HG03066 (cell line): ENCODE measurements at regions not wholly inside any gene's neighbourhood (a gene's known extent, or its start where the extent isn't known, plus 50 kb on each side); places are given as distances from the start of the nearest gene placed in this dataset.
"Not testable (repeated sequence)": the region's sequence is repeated elsewhere in the genome, so short reads cannot be mapped to it uniquely, and the experiment has no call there.

Experiments used
- ATAC-seq: cut with Tn5 transposase; IDR thresholded peaks from one replicate; pipeline ENCODE4 v1.9.1; 2021; ENCODE audit warnings: low read depth; ENCODE audit not compliant: unreplicated experiment

- no peak for ATAC-seq
Measured at GRCh38 chr10:78462726-78463228, 429.1 kb downstream of the RPS24 start.

- ATAC-seq, result no peak
Measured at GRCh38 chr10:78464118-78464855, 430.6 kb downstream of the RPS24 start.

- ATAC-seq, result no peak
Measured at GRCh38 chr10:78464856-78465267, 431.2 kb downstream of the RPS24 start.

GRCh38 chr10:78465431-78465830, 431.8 kb downstream of the RPS24 start:
- no peak for ATAC-seq

GRCh38 chr10:78467496-78468106, 433.9 kb downstream of the RPS24 start:
- no peak for ATAC-seq

- ATAC-seq, result not testable (repeated sequence)
Measured at GRCh38 chr10:78468731-78469130, 435.1 kb downstream of the RPS24 start.

- no peak for ATAC-seq
Measured at GRCh38 chr10:78470267-78471103, 436.8 kb downstream of the RPS24 start.

- ATAC-seq, result no peak
Measured at GRCh38 chr10:78471326-78471722, 437.7 kb downstream of the RPS24 start.

GRCh38 chr10:78471723-78472550, 438.3 kb downstream of the RPS24 start:
- ATAC-seq, result no peak

- no peak for ATAC-seq
Measured at GRCh38 chr10:78472551-78472890, 438.9 kb downstream of the RPS24 start.

- ATAC-seq, result no peak
Measured at GRCh38 chr10:78473006-78473405, 439.3 kb downstream of the RPS24 start.

GRCh38 chr10:78474743-78475142, 441.1 kb downstream of the RPS24 start:
- no peak for ATAC-seq

- ATAC-seq, result no peak
Measured at GRCh38 chr10:78475437-78475836, 441.8 kb downstream of the RPS24 start.

GRCh38 chr10:78476156-78476555, 442.5 kb downstream of the RPS24 start:
- no peak for ATAC-seq

- no peak for ATAC-seq
Measured at GRCh38 chr10:78476844-78477243, 443.2 kb downstream of the RPS24 start.

- no peak for ATAC-seq
Measured at GRCh38 chr10:78478919-78479318, 445.3 kb downstream of the RPS24 start.

- no peak for ATAC-seq
Measured at GRCh38 chr10:78479467-78479866, 445.8 kb downstream of the RPS24 start.

- ATAC-seq, result no peak
Measured at GRCh38 chr10:78481842-78482241, 448.2 kb downstream of the RPS24 start.

GRCh38 chr10:78483641-78484040, 450.0 kb downstream of the RPS24 start:
- ATAC-seq, result no peak

GRCh38 chr10:78489034-78489433, 455.4 kb downstream of the RPS24 start:
- no peak for ATAC-seq
